Epithelial cell of esophagus (primary cell): ENCODE measurements at regions not wholly inside any gene's neighbourhood (a gene's known extent, or its start where the extent isn't known, plus 50 kb on each side); places are given as distances from the start of the nearest gene placed in this dataset.

ENCODE experiments used
- DNase-seq: peaks from one replicate; pipeline ENCODE4 v3.0.0; 2010; ENCODE audit warnings: low read depth
- H3K4me3 ChIP-seq: 2 replicates; pipeline ENCODE4 v1.5.1; 2011; ENCODE audit warnings: mild to moderate bottlenecking, low read length, control low read depth
- TF ChIP-seq, protein P1 (sequence below): IDR thresholded peaks from 2 replicates; pipeline ENCODE4 v1.5.1; 2011; ENCODE audit warnings: low read depth, mild to moderate bottlenecking, low read length, control low read depth, inconsistent platforms; ENCODE audit not compliant: insufficient read depth; ENCODE audit errors: missing control alignments

DNA sequence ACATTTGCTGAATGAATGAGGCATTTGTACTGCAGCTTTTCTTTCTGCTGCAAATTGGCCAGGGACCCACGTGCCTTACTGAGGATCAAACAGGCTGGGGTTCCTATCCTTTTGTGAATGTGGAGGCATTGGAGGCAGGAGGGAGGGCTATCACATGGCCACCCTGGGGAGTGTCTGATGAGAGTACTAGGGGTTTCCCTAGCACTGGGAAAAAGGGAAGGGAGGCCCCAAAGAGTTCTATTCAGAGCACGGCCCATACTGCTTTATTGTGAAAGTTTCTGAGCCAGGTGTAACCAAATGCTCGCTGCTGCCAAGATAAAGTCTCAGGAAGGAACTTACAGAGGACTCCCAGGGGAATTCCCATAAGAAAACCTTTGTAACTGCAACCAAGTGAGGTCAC lies 78.4 kb upstream of the ANO1 start:
- TF ChIP-seq, protein P1, sequence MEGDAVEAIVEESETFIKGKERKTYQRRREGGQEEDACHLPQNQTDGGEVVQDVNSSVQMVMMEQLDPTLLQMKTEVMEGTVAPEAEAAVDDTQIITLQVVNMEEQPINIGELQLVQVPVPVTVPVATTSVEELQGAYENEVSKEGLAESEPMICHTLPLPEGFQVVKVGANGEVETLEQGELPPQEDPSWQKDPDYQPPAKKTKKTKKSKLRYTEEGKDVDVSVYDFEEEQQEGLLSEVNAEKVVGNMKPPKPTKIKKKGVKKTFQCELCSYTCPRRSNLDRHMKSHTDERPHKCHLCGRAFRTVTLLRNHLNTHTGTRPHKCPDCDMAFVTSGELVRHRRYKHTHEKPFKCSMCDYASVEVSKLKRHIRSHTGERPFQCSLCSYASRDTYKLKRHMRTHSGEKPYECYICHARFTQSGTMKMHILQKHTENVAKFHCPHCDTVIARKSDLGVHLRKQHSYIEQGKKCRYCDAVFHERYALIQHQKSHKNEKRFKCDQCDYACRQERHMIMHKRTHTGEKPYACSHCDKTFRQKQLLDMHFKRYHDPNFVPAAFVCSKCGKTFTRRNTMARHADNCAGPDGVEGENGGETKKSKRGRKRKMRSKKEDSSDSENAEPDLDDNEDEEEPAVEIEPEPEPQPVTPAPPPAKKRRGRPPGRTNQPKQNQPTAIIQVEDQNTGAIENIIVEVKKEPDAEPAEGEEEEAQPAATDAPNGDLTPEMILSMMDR: no peak
- no peak overlapping the region for H3K4me3 ChIP-seq
- DNase-seq: peak; percentile 35

DNA sequence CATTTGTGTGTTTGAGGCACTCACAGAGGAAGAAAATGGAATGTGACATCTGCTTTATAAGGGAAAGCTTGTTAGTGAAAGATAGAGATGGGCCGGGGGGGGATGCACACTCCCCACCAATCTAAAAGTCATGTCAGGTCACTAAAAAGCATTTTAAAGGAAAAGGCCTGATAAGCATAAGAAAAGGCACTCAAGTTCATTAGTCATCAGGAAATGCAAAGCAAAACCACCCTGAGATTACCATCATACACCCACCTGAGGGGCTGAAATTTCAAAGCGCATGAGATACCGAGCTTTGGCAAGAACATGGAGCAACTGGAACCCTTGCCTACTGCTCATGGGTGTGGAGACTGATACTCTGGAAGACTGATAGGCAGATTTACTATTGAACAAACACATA lies 77.9 kb upstream of the ANO1 start:
- H3K4me3 ChIP-seq: no peak overlapping the region
- DNase-seq: no peak
- TF ChIP-seq, protein P1: no peak

- H3K4me3 ChIP-seq: no peak overlapping the region
- TF ChIP-seq, protein P1: no peak
- DNase-seq: no peak
Observed at GRCh38 chr11:70001246-70001645, 76.9 kb upstream of the ANO1 start.

GRCh38 chr11:70002433-70002832 lies 75.7 kb upstream of the ANO1 start:
- no peak overlapping the region for H3K4me3 ChIP-seq
- TF ChIP-seq, protein P1: no peak
- DNase-seq: no peak

DNA sequence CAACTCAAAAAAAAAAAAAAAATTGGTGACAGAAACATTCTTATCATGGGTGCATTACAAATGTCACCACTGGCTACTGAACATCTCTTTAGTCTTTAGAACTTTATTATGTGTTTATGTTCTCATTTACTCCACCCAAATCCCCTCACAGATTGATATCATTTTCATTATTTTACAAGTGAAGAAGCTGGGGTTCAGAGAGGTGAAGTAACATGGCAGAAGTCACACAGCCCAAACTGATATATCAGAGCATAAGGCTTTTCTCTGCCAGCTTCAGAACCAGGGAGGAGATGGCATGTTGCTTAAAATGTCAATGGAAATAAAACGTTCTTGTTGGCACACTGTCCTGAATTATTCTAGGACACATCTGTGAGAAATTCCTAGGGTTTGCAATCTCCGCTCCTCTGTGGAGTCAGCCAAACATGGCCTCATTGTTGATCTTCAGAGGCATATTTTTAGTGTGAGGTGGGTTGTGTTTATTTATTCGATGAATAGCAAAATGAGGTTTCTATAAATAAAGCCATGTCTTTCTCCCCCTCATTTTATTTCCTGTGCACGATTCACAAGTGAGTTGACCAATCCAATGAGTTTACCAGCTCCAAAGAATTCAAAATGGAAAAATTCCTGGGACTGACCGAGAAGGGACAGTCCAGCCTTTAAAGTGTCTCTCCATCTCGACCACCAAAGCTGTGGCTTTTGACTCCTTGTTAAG lies 72.9 kb upstream of the ANO1 start:
- H3K4me3 ChIP-seq: no peak overlapping the region
- TF ChIP-seq, protein P1: no peak
- DNase-seq: no peak

DNA sequence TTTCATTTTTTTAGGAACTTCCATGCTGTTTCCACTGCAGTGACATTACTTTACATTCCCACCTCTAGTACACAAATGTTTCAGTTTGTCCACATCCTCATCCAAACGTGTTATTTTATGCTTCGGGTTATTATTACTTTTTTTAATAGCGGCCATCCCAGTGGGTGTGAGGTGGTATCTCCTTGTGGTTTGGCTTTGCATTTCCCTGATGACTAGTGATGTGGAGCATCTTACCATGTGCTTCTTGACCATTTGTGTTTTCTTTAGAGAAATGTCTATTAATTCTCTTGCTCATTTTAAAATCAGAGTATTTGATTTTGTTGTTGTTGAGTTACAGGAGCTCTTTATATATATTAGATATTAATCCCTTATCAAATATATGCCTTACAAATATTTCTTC lies 70.3 kb upstream of the ANO1 start:
- no peak for DNase-seq

GRCh38 chr11:70010774-70011173 lies 67.3 kb upstream of the ANO1 start:
- no peak for DNase-seq
- TF ChIP-seq, protein P1: no peak
- no peak overlapping the region for H3K4me3 ChIP-seq

More for the DNA sequence above, 70.3 kb upstream of the ANO1 start:
- TF ChIP-seq, protein P1: no peak
- H3K4me3 ChIP-seq: no peak overlapping the region
